ENCODE measurements at regions not wholly inside any gene's neighbourhood (a gene's known extent, or its start where the extent isn't known, plus 50 kb on each side); places are given as distances from the start of the nearest gene placed in this dataset.

DNA sequence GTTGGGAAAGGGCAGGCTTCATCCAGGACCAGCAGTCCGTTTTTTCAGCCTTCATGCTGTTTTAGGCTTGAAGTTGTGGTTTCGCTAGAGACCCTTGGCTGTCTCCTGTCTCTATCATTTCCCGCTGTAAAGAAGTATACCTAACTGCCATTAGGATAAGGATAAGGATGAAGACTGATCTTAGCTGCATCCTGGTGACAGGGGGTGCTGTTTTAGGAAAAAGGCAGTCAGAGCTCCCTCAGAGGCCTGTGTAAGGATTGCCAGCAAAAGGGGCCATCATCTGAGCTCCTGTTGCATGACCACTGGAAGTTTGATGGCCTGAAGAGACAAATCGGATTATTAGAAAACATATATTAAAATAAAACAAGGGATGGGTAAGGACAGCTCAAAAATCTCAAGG lies 64.8 kb upstream of the FGF10 start:
- H3K9me3 ChIP-seq (ENCODE audit: control insufficient read depth, insufficient read depth, low read depth, low read length): no peaks in the 10 kb centered on the region
- DNase-seq (ENCODE audit: low read depth, low spot score) (no peak), ATAC-seq (no peak)
- no peak overlapping the region for H3K27ac ChIP-seq (ENCODE audit: low read length)
- intact Hi-C loops (cut with micrococcal nuclease; ENCODE audit: unreplicated experiment): no loop called here
- TF ChIP-seq, protein P1, sequence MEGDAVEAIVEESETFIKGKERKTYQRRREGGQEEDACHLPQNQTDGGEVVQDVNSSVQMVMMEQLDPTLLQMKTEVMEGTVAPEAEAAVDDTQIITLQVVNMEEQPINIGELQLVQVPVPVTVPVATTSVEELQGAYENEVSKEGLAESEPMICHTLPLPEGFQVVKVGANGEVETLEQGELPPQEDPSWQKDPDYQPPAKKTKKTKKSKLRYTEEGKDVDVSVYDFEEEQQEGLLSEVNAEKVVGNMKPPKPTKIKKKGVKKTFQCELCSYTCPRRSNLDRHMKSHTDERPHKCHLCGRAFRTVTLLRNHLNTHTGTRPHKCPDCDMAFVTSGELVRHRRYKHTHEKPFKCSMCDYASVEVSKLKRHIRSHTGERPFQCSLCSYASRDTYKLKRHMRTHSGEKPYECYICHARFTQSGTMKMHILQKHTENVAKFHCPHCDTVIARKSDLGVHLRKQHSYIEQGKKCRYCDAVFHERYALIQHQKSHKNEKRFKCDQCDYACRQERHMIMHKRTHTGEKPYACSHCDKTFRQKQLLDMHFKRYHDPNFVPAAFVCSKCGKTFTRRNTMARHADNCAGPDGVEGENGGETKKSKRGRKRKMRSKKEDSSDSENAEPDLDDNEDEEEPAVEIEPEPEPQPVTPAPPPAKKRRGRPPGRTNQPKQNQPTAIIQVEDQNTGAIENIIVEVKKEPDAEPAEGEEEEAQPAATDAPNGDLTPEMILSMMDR (IDR thresholded peaks at IDR 0.05): no peak
- TF ChIP-seq TCF7L2 (IDR thresholded peaks at IDR 0.05; ENCODE audit: low read depth, low read length) (no peak), SIN3A (IDR thresholded peaks at IDR 0.05; ENCODE audit: borderline replicate concordance, insufficient read depth, low read depth, low read length) (no peak), POLR2AphosphoS5 (IDR thresholded peaks at IDR 0.05; ENCODE audit: low read depth, low read length) (no peak), REST (IDR thresholded peaks at IDR 0.05; ENCODE audit: insufficient read depth in 1 of 2, low read depth in 2 of 2, low read length in 1 of 2) (no peak)
- ChIA-PET POLR2A (no interaction called here), CTCF (no interaction called here)
- H3K36me3 ChIP-seq (ENCODE audit: control insufficient read depth, insufficient read depth, low read length): no peaks in the 10 kb centered on the region
- H3K27me3 ChIP-seq (ENCODE audit: control insufficient read depth, insufficient read depth, low read length): no peaks in the 10 kb centered on the region
- in situ Hi-C loops (cut with HindIII; ENCODE audit: low pct_unique_long_range_greater_than_20kb, low sequenced_read_pairs): no loop called here
- BruUV-seq (replicated peaks): no TSS peak
- no peak overlapping the region for H3K4me3 ChIP-seq (ENCODE audit: low read depth in 2 of 2, low read length in 2 of 2)
- H3K4me1 ChIP-seq (ENCODE audit: control insufficient read depth, insufficient read depth, low read length): no peaks in the 10 kb centered on the region

GRCh38 chr5:44446399-44446798 lies 57.2 kb upstream of the FGF10 start:
- ATAC-seq: no peak
- in situ Hi-C loops (cut with HindIII; ENCODE audit: low pct_unique_long_range_greater_than_20kb, low sequenced_read_pairs) (no loop called here), intact Hi-C loops (cut with micrococcal nuclease; ENCODE audit: unreplicated experiment) (no loop called here)
- no TSS peak for BruUV-seq (replicated peaks)
- Histone ChIP-seq H3K4me3 (ENCODE audit: low read depth in 2 of 2, low read length in 2 of 2) (no peak overlapping the region), H3K36me3 (ENCODE audit: control insufficient read depth, insufficient read depth, low read length) (no peaks in the 10 kb centered on the region), H3K4me1 (ENCODE audit: control insufficient read depth, insufficient read depth, low read length) (no peaks in the 10 kb centered on the region), H3K27ac (ENCODE audit: low read length) (no peak overlapping the region), H3K27me3 (ENCODE audit: control insufficient read depth, insufficient read depth, low read length) (no peaks in the 10 kb centered on the region), H3K9me3 (ENCODE audit: control insufficient read depth, insufficient read depth, low read depth, low read length) (no peaks in the 10 kb centered on the region)
- CTCF ChIA-PET: no interaction called here
- POLR2A ChIA-PET: no interaction called here
- TF ChIP-seq TCF7L2 (IDR thresholded peaks at IDR 0.05; ENCODE audit: low read depth, low read length): no peak
- TF ChIP-seq SIN3A (IDR thresholded peaks at IDR 0.05; ENCODE audit: borderline replicate concordance, insufficient read depth, low read depth, low read length): no peak
- no peak for TF ChIP-seq POLR2AphosphoS5 (IDR thresholded peaks at IDR 0.05; ENCODE audit: low read depth, low read length)
- TF ChIP-seq REST (IDR thresholded peaks at IDR 0.05; ENCODE audit: insufficient read depth in 1 of 2, low read depth in 2 of 2, low read length in 1 of 2): no peak
- TF ChIP-seq, protein P1 (IDR thresholded peaks at IDR 0.05): no peak
- no peak for DNase-seq (ENCODE audit: low read depth, low spot score)
